Left ventricle myocardium inferior (tissue), 1 donor: ENCODE measurements at regions not wholly inside any gene's neighbourhood (a gene's known extent, or its start where the extent isn't known, plus 50 kb on each side); places are given as distances from the start of the nearest gene placed in this dataset.

ENCODE experiments used
- DNase-seq: peaks from one replicate; pipeline ENCODE4 v3.0.0-alpha.2; 2020
- H3K27ac ChIP-seq: fragments of 200-600 bp; replicated peaks from 2 replicates; pipeline ENCODE4 v1.8.0; 2021
- H3K27me3 ChIP-seq: fragments of 200-600 bp; 2 replicates; pipeline ENCODE4 v1.8.0; 2021; ENCODE audit warnings: low read depth
- H3K36me3 ChIP-seq: fragments of 200-600 bp; 2 replicates; pipeline ENCODE4 v1.8.0; 2021
- H3K4me1 ChIP-seq: fragments of 200-600 bp; 2 replicates; pipeline ENCODE4 v1.8.0; 2021
- H3K4me3 ChIP-seq: fragments of 200-600 bp; 2 replicates; pipeline ENCODE4 v1.8.0; 2021; ENCODE audit warnings: mild to moderate bottlenecking, moderate library complexity
- H3K9me3 ChIP-seq: fragments of 200-600 bp; replicated peaks from 2 replicates; pipeline ENCODE4 v1.8.0; 2021
- intact Hi-C: fragments of 100-400 bp; cut with micrococcal nuclease; formaldehyde crosslinking; loops from one replicate; pipeline ENCODE4 v1.11.0; 2022
- TF ChIP-seq, protein P1 (sequence below): fragments of 200-600 bp; IDR thresholded peaks from 2 replicates; pipeline ENCODE4 v1.8.0; 2021; ENCODE audit warnings: antibody characterized with exemption, mild to moderate bottlenecking, borderline replicate concordance
- donor health status: DM: no; HTN: yes; CAD: no; lungs with severe emphysema.

- no peak for DNase-seq
- no peaks in the 10 kb centered on the region for H3K4me1 ChIP-seq
- peaks cover 11% of the 10 kb centered on the region for H3K9me3 ChIP-seq
- intact Hi-C loops, result no loop called here
- TF ChIP-seq, protein P1, sequence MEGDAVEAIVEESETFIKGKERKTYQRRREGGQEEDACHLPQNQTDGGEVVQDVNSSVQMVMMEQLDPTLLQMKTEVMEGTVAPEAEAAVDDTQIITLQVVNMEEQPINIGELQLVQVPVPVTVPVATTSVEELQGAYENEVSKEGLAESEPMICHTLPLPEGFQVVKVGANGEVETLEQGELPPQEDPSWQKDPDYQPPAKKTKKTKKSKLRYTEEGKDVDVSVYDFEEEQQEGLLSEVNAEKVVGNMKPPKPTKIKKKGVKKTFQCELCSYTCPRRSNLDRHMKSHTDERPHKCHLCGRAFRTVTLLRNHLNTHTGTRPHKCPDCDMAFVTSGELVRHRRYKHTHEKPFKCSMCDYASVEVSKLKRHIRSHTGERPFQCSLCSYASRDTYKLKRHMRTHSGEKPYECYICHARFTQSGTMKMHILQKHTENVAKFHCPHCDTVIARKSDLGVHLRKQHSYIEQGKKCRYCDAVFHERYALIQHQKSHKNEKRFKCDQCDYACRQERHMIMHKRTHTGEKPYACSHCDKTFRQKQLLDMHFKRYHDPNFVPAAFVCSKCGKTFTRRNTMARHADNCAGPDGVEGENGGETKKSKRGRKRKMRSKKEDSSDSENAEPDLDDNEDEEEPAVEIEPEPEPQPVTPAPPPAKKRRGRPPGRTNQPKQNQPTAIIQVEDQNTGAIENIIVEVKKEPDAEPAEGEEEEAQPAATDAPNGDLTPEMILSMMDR, result no peak
- no peaks in the 10 kb centered on the region for H3K27me3 ChIP-seq
- no peak overlapping the region for H3K27ac ChIP-seq
- no peak overlapping the region for H3K4me3 ChIP-seq
- no peaks in the 10 kb centered on the region for H3K36me3 ChIP-seq
Measured at GRCh38 chr21:20685475-20685874, 312.7 kb upstream of the NCAM2 start.

- Histone ChIP-seq H3K27ac (no peak overlapping the region), H3K4me3 (no peak overlapping the region), H3K4me1 (no peaks in the 10 kb centered on the region), H3K9me3 (no peaks in the 10 kb centered on the region), H3K27me3 (no peaks in the 10 kb centered on the region), H3K36me3 (no peaks in the 10 kb centered on the region)
- DNase-seq, result no peak
- intact Hi-C loops, result no loop called here
- TF ChIP-seq, protein P1, result no peak
Measured at GRCh38 chr21:20698585-20698984, 299.6 kb upstream of the NCAM2 start.

DNA sequence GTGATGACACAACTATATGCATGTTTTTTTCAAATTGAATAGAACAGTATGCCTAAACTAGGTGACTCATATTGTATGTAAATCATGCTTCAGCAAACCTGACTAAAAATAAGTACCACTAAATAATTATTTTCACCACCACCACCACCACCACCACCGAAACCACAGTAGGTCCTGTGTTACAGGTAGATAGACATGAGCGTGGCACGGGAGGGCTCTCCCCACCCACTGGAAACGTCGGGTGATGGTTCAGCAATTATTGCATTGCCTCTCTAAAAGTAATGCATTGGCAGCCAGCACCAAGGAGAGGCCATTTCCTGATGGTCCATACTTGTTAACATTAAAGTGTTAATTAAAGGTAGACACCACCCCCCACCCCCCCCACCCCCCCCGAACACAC is 297.0 kb upstream of the NCAM2 start:
- Histone ChIP-seq H3K27me3 (no peaks in the 10 kb centered on the region), H3K27ac (no peak overlapping the region), H3K4me1 (no peaks in the 10 kb centered on the region), H3K36me3 (no peaks in the 10 kb centered on the region), H3K9me3 (no peaks in the 10 kb centered on the region), H3K4me3 (no peak overlapping the region)
- DNase-seq, result no peak
- TF ChIP-seq, protein P1, result no peak
- intact Hi-C loops, result no loop called here

DNA sequence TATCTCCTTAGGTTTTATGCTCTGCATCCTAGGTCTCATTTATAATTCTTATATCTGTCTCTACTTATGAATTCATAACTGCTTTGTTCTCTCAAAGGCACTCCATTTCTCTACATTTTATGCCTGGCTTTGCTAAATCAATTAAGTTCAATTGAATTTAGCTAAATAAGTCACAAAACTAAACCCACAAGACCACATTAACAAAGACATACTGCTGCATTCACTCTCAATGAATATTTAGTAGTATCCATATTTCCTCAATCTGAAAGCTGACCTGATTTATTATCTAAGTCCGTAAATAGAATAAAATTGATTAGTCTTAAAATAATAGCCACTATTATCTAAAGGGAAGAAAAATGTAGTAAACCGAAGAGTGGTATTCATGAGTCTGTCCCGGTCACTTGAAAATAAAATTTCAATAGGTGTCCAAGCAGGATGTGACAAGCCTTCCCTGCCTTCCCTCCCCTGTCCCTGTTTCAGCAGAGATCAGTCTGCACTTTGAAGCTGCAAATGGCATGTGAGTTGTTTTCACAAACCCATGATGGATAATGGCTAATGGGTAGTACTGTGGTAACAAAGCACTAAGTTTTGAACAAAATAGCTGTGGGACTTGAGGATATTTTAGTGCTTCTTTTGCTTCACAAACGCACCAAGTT is 295.0 kb upstream of the NCAM2 start:
- H3K27me3 ChIP-seq, result no peaks in the 10 kb centered on the region
- no peaks in the 10 kb centered on the region for H3K9me3 ChIP-seq
- H3K4me1 ChIP-seq, result no peaks in the 10 kb centered on the region
- TF ChIP-seq, protein P1, result no peak
- intact Hi-C loops, result no loop called here
- H3K27ac ChIP-seq, result no peak overlapping the region
- DNase-seq, result no peak
- H3K4me3 ChIP-seq, result no peak overlapping the region
- H3K36me3 ChIP-seq, result no peaks in the 10 kb centered on the region

- H3K27me3 ChIP-seq, result no peaks in the 10 kb centered on the region
- no peaks in the 10 kb centered on the region for H3K4me1 ChIP-seq
- intact Hi-C loops, result no loop called here
- no peaks in the 10 kb centered on the region for H3K36me3 ChIP-seq
- H3K9me3 ChIP-seq, result peaks cover 18% of the 10 kb centered on the region
- no peak overlapping the region for H3K27ac ChIP-seq
- TF ChIP-seq, protein P1, result no peak
- H3K4me3 ChIP-seq, result no peak overlapping the region
- DNase-seq, result no peak
Measured at GRCh38 chr21:20720623-20721022, 277.6 kb upstream of the NCAM2 start.
